CD14-positive monocyte (primary cell): ENCODE measurements at regions not wholly inside any gene's neighbourhood (a gene's known extent, or its start where the extent isn't known, plus 50 kb on each side); places are given as distances from the start of the nearest gene placed in this dataset.

Experiments used
- DNase-seq, 3 donors: peaks; one replicate each; pipeline ENCODE4 v3.0.0-alpha.2; 2011 to 2022
- H2AFZ ChIP-seq: 2 replicates; pipeline ENCODE4 v1.6.0; 2012; ENCODE audit warnings: mild to moderate bottlenecking, low read depth, low read length, inconsistent platforms; ENCODE audit not compliant: insufficient read depth, poor library complexity, severe bottlenecking
- H3K27ac ChIP-seq, 2 donors: 1 replicate in 1 of 2; 2 replicates in 1 of 2; pipeline ENCODE4 v1.5.1; 2012 to 2013; ENCODE audit warnings: low read length in 2 of 2, control low read depth in 1 of 2, inconsistent platforms in 1 of 2, low read depth in 1 of 2, mild to moderate bottlenecking in 1 of 2
- H3K27me3 ChIP-seq, 2 donors: one replicate each; pipeline versions ENCODE4 v1.6.0 to v1.6.1; 2011 to 2013; ENCODE audit warnings: low read length in 2 of 2; ENCODE audit not compliant: control insufficient read depth in 2 of 2, insufficient read depth in 2 of 2
- H3K36me3 ChIP-seq, 2 donors: replicated peaks in 1 of 2; 1 replicate in 1 of 2; 2 replicates in 1 of 2; pipeline versions ENCODE4 v1.5.1 to v1.6.1; 2012 to 2013; ENCODE audit warnings: low read length in 2 of 2, control low read depth in 1 of 2, inconsistent platforms in 1 of 2, mild to moderate bottlenecking in 1 of 2; ENCODE audit not compliant: insufficient read depth in 2 of 2, control insufficient read depth in 1 of 2
- H3K4me1 ChIP-seq, 2 donors: 1 replicate in 1 of 2; 2 replicates in 1 of 2; pipeline versions ENCODE4 v1.5.1 to v1.6.1; 2012 to 2013; ENCODE audit warnings: low read length in 2 of 2, control low read depth in 1 of 2, inconsistent platforms in 1 of 2, mild to moderate bottlenecking in 1 of 2, moderate library complexity in 1 of 2; ENCODE audit not compliant: insufficient read depth in 2 of 2, control insufficient read depth in 1 of 2
- H3K4me2 ChIP-seq: replicated peaks from 2 replicates; pipeline ENCODE3; 2012; ENCODE audit warnings: low read length, moderate library complexity, mild to moderate bottlenecking; ENCODE audit not compliant: poor library complexity, severe bottlenecking; ENCODE audit errors: extremely low read depth
- H3K4me3 ChIP-seq, 3 experiments: fragments of 200-600 bp in 1 of 3; sonication (generic) in 1 of 3; replicated peaks in 1 of 3; 1 replicate in 2 of 3; 2 replicates in 1 of 3; pipeline ENCODE4 v1.5.1; 2011 to 2013; ENCODE audit warnings: low read length in 3 of 3, mild to moderate bottlenecking in 3 of 3, control low read depth in 2 of 3, low read depth in 2 of 3, inconsistent platforms in 1 of 3, moderate library complexity in 1 of 3
- H3K79me2 ChIP-seq: 2 replicates; pipeline ENCODE4 v1.6.0; 2012; ENCODE audit warnings: mild to moderate bottlenecking, control low read depth, inconsistent platforms, low read length, moderate library complexity; ENCODE audit not compliant: insufficient read depth
- H3K9ac ChIP-seq: 2 replicates; pipeline ENCODE4 v1.6.0; 2017; ENCODE audit warnings: low read length, mild to moderate bottlenecking; ENCODE audit not compliant: insufficient read depth, poor library complexity, severe bottlenecking
- H3K9me3 ChIP-seq, 2 donors: replicated peaks in 1 of 2; 1 replicate in 1 of 2; 2 replicates in 1 of 2; pipeline versions ENCODE4 v1.5.1 to v1.6.1; 2012 to 2013; ENCODE audit warnings: low read length in 2 of 2, control low read depth in 1 of 2; ENCODE audit not compliant: control insufficient read depth in 1 of 2, insufficient read depth in 1 of 2
- H4K20me1 ChIP-seq: 2 replicates; pipeline ENCODE4 v1.6.0; 2012; ENCODE audit warnings: mild to moderate bottlenecking, low read length, control low read depth, moderate library complexity; ENCODE audit not compliant: insufficient read depth
- H3K27ac Mint-ChIP-seq, 7 donors: one replicate each; pipeline ENCODE4 v1.8.0; 2020; ENCODE audit warnings: mild to moderate bottlenecking in 7 of 7, mixed read lengths in 7 of 7, moderate library complexity in 6 of 7, inconsistent platforms in 2 of 7
- H3K27me3 Mint-ChIP-seq, 3 donors: one replicate each; pipeline ENCODE4 v1.8.0; 2021 to 2022; ENCODE audit warnings: low read depth in 3 of 3, mild to moderate bottlenecking in 3 of 3, mixed read lengths in 3 of 3, moderate library complexity in 3 of 3, inconsistent platforms in 1 of 3
- H3K36me3 Mint-ChIP-seq, 2 donors: one replicate each; pipeline ENCODE4 v1.8.0; 2020; ENCODE audit warnings: mixed read lengths in 2 of 2, inconsistent platforms in 1 of 2, mild to moderate bottlenecking in 1 of 2
- H3K4me1 Mint-ChIP-seq: one replicate; pipeline ENCODE4 v1.8.0; 2020; ENCODE audit warnings: mild to moderate bottlenecking, mixed read lengths
- H3K4me3 Mint-ChIP-seq, 2 donors: one replicate each; pipeline ENCODE4 v1.8.0; 2020; ENCODE audit warnings: mild to moderate bottlenecking in 2 of 2, mixed read lengths in 2 of 2, moderate library complexity in 1 of 2
- H3K9me3 Mint-ChIP-seq, 7 donors: one replicate each; pipeline ENCODE4 v1.8.0; 2020 to 2022; ENCODE audit warnings: mixed read lengths in 7 of 7, mild to moderate bottlenecking in 6 of 7, moderate library complexity in 6 of 7, inconsistent platforms in 2 of 7
- CTCF ChIP-seq: fragments of 200-600 bp; IDR thresholded peaks from one replicate; pipeline ENCODE4 v1.8.0; 2022; ENCODE audit warnings: antibody characterized with exemption, mild to moderate bottlenecking
- WGBS: methylation state at CpG from one replicate; pipeline ENCODE4 v1.1.5; 2013; ENCODE audit warnings: missing lambda C conversion rate; ENCODE audit not compliant: insufficient coverage; 5-methylcytosine and 5-hydroxymethylcytosine counted together
- intact Hi-C, 2 donors: fragments of 100-400 bp; cut with micrococcal nuclease; formaldehyde crosslinking; loops; one replicate each; pipeline versions ENCODE4 v1.15.0 to v1.15.1; 2023

- DNase-seq: no peak
- Histone ChIP-seq H2AFZ (no peak overlapping the region), H3K36me3 (no peaks in the 10 kb centered on the region), H3K9ac (no peak overlapping the region), H4K20me1 (no peaks in the 10 kb centered on the region), H3K4me2 (no peak overlapping the region), H3K27ac (no peak overlapping the region), H3K27me3 (no peaks in the 10 kb centered on the region), H3K79me2 (no peaks in the 10 kb centered on the region), H3K4me3 (no peak overlapping the region), H3K9me3 (peaks cover 0 to 3% of the 10 kb centered on the region in 2 donors), H3K4me1 (no peaks in the 10 kb centered on the region)
- Mint-ChIP-seq H3K4me1 (no peaks in the 10 kb centered on the region), H3K9me3 (peaks cover 0 to 10% (median 0%) of the 10 kb centered on the region in 7 donors), H3K4me3 (no peak overlapping the region), H3K27me3 (peaks cover 0 to 3% (median 0%) of the 10 kb centered on the region in 3 donors), H3K36me3 (no peaks in the 10 kb centered on the region), H3K27ac (no peak overlapping the region)
- intact Hi-C loops: loop anchor here in 1 of 2 donors (10.0 kb wide), 1 partner anchor 57 kb away; no protein-coding TSS in a partner anchor
- no CpG with 5 or more reads among the region's 5 CpGs for WGBS
- no peak for TF ChIP-seq CTCF
These were observed 615.3 kb downstream of the TOX3 start for GRCh38 chr16:51931653-51932052.

- no CpG with 5 or more reads among the region's 1 CpG for WGBS
- no peaks in the 10 kb centered on the region for H3K4me1 Mint-ChIP-seq
- H2AFZ ChIP-seq: no peak overlapping the region
These were observed 622.2 kb downstream of the TOX3 start for GRCh38 chr16:51924744-51925143.

More at GRCh38 chr16:51924744-51925143, 622.2 kb downstream of the TOX3 start:
- H3K79me2 ChIP-seq: no peaks in the 10 kb centered on the region
- no peak overlapping the region for H3K4me3 ChIP-seq
- Mint-ChIP-seq H3K27me3 (peaks cover 0 to 3% (median 2%) of the 10 kb centered on the region in 3 donors), H3K36me3 (no peaks in the 10 kb centered on the region), H3K4me3 (no peak overlapping the region), H3K9me3 (peaks cover 0 to 10% (median 2%) of the 10 kb centered on the region in 7 donors), H3K27ac (no peak overlapping the region)
- H3K9me3 ChIP-seq: no peaks in the 10 kb centered on the region
- TF ChIP-seq CTCF: no peak
- no peak overlapping the region for H3K27ac ChIP-seq
- H4K20me1 ChIP-seq: no peaks in the 10 kb centered on the region
- no peak overlapping the region for H3K9ac ChIP-seq
- DNase-seq: no peak
- no peaks in the 10 kb centered on the region for H3K36me3 ChIP-seq
- no peaks in the 10 kb centered on the region for H3K4me1 ChIP-seq
- no peaks in the 10 kb centered on the region for H3K27me3 ChIP-seq
- intact Hi-C loops: no loop called here
- no peak overlapping the region for H3K4me2 ChIP-seq
